WERI-Rb-1 (cell line): ENCODE measurements at regions not wholly inside any gene's neighbourhood (a gene's known extent, or its start where the extent isn't known, plus 50 kb on each side); places are given as distances from the start of the nearest gene placed in this dataset.
"Not testable (repeated sequence)": the region's sequence is repeated elsewhere in the genome, so short reads cannot be mapped to it uniquely, and the experiment has no call there.

ENCODE experiments used
- DNase-seq: peaks from one replicate; pipeline ENCODE4 v3.0.0-alpha.2; 2020
- H3K27ac ChIP-seq: fragments of 250-450 bp; sonication (Bioruptor Pico); 2 replicates; pipeline ENCODE4 v1.5.1; 2020; ENCODE audit warnings: mild to moderate bottlenecking, moderate library complexity
- H3K27me3 ChIP-seq: fragments of 250-450 bp; sonication (Bioruptor Pico); 2 replicates; pipeline ENCODE4 v1.5.1; 2021; ENCODE audit warnings: mild to moderate bottlenecking, low read depth, moderate library complexity; ENCODE audit not compliant: insufficient read depth, severe bottlenecking
- H3K36me3 ChIP-seq: fragments of 250-450 bp; sonication (Bioruptor Pico); 2 replicates; pipeline ENCODE4 v1.5.1; 2020; ENCODE audit warnings: mild to moderate bottlenecking, moderate library complexity
- H3K4me3 ChIP-seq: 2 replicates; pipeline ENCODE4 v1.5.1; 2011; ENCODE audit warnings: low read depth, mild to moderate bottlenecking, control low read depth, low read length
- H3K9me3 ChIP-seq: fragments of 250-450 bp; sonication (Bioruptor Pico); 2 replicates; pipeline ENCODE4 v1.5.1; 2021; ENCODE audit warnings: mild to moderate bottlenecking, moderate library complexity; ENCODE audit not compliant: severe bottlenecking
- CTCF ChIP-seq: IDR thresholded peaks from 2 replicates; pipeline ENCODE4 v1.5.1; 2011; ENCODE audit warnings: low read depth, mild to moderate bottlenecking, control low read depth, inconsistent platforms, low read length

- no peak for TF ChIP-seq CTCF
- Histone ChIP-seq H3K9me3 (no peaks in the 10 kb centered on the region), H3K4me3 (no peak overlapping the region), H3K27me3 (no peaks in the 10 kb centered on the region), H3K36me3 (no peaks in the 10 kb centered on the region), H3K27ac (no peak overlapping the region)
- DNase-seq, result no peak
Measured at GRCh38 chr5:57429513-57430120, 53.0 kb downstream of the ACTBL2 start.

- not testable (repeated sequence) for DNase-seq, H3K9me3 ChIP-seq, H3K27ac ChIP-seq, H3K4me3 ChIP-seq, H3K36me3 ChIP-seq, H3K27me3 ChIP-seq
Measured at GRCh38 chr5:57429021-57429420, 53.6 kb downstream of the ACTBL2 start.

DNA sequence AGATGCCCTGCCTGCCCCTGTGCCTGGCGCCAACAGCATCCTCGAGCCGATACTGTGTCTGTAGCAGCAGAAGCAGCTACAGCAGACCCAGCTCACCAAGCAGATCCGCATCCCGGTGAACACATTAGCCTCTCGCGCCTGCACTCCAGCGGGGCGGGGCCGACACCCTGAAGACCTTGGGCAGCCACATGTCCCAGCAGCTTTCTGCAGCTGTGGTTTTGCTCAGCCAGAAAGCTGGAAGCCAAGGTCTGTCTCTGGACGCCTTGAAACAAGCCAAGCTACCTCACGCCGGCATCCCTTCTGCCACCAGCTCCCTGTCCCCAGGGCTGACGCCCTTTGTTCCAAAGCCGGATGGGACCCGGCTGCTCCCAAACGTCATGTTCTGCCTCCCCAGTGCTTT, 59.6 kb downstream of the ACTBL2 start:
- TF ChIP-seq CTCF, result no peak
- no peak for DNase-seq
- Histone ChIP-seq H3K27me3 (no peaks in the 10 kb centered on the region), H3K36me3 (no peaks in the 10 kb centered on the region), H3K4me3 (no peak overlapping the region), H3K27ac (no peak overlapping the region), H3K9me3 (no peaks in the 10 kb centered on the region)

- no peak overlapping the region for H3K27ac ChIP-seq
- H3K36me3 ChIP-seq, result no peaks in the 10 kb centered on the region
- H3K27me3 ChIP-seq, result no peaks in the 10 kb centered on the region
- H3K9me3 ChIP-seq, result no peaks in the 10 kb centered on the region
- no peak overlapping the region for H3K4me3 ChIP-seq
- TF ChIP-seq CTCF, result no peak
- no peak for DNase-seq
Measured at GRCh38 chr5:57422341-57422740, 60.3 kb downstream of the ACTBL2 start.

DNA sequence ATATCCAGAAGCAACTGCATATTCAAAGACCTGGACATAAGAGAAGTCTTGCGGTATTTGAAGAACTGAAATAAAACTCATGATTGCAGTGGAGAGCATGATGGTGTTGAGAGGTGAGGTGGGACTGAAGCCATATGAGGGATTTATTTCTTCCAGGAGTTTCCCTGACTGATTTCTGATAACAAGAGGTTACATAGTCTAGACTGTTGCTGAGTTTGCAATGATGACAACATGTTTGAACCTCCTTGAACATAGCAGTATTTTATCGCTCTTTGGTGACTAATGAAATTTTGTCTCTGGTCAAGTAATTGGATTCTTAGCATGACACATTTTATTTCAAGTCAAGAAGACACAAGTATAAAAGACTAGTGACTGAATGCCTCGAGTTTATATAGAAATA, 61.8 kb downstream of the ACTBL2 start:
- TF ChIP-seq CTCF, result no peak
- no peak overlapping the region for H3K27ac ChIP-seq

GRCh38 chr5:57417971-57418370, 64.6 kb downstream of the ACTBL2 start:
- Histone ChIP-seq H3K27ac (no peak overlapping the region), H3K4me3 (no peak overlapping the region), H3K36me3 (no peaks in the 10 kb centered on the region), H3K9me3 (no peaks in the 10 kb centered on the region), H3K27me3 (no peaks in the 10 kb centered on the region)
- DNase-seq, result no peak
- TF ChIP-seq CTCF, result no peak

More for the DNA sequence above, 61.8 kb downstream of the ACTBL2 start:
- Histone ChIP-seq H3K27me3 (no peaks in the 10 kb centered on the region), H3K4me3 (no peak overlapping the region), H3K9me3 (no peaks in the 10 kb centered on the region), H3K36me3 (no peaks in the 10 kb centered on the region)
- no peak for DNase-seq
